HG03457 (cell line): ENCODE measurements at regions not wholly inside any gene's neighbourhood (a gene's known extent, or its start where the extent isn't known, plus 50 kb on each side); places are given as distances from the start of the nearest gene placed in this dataset.
A peak's percentile ranks its signal among the peaks of the same experiment; 100 is the strongest.

Experiments used
- ATAC-seq: cut with Tn5 transposase; IDR thresholded peaks from one replicate; pipeline ENCODE4 v1.9.1; 2021; ENCODE audit warnings: moderate number of reproducible peaks; ENCODE audit not compliant: unreplicated experiment

DNA sequence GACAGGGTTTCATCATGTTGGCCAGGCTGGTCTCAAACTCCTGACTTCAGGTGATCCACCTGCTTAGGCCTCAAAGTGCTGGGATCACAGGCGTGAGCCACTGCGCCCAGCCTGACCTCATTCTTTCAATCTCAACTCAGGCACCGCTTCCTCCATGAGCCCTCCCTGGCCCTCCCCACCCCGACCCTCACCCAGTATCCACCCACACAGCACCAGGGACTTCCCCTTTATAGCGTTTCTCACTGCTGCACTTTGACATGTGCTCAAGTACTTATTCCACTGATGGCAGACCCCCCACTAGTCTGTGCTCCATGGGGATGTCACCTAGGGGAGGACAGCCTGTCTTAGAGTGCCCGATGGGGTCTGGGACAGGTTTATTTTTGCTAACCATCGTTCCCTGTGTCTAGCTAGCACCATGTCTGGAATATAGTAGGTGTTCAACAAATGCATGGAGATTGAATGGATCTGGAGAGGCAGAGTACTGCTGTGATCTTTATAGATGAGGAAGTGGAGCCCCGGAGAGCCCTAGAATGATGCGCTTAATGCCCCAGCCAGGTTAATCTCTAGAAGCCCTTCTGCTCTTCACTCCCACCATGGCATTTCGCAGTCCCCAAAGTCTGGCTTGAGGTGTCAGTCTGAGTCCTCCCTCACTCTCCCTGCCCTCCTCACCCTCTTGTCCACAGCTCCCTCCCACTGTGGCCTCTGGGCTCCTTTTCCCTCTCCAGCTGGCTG lies 258.8 kb downstream of the RPS24 start:
- ATAC-seq: no peak

DNA sequence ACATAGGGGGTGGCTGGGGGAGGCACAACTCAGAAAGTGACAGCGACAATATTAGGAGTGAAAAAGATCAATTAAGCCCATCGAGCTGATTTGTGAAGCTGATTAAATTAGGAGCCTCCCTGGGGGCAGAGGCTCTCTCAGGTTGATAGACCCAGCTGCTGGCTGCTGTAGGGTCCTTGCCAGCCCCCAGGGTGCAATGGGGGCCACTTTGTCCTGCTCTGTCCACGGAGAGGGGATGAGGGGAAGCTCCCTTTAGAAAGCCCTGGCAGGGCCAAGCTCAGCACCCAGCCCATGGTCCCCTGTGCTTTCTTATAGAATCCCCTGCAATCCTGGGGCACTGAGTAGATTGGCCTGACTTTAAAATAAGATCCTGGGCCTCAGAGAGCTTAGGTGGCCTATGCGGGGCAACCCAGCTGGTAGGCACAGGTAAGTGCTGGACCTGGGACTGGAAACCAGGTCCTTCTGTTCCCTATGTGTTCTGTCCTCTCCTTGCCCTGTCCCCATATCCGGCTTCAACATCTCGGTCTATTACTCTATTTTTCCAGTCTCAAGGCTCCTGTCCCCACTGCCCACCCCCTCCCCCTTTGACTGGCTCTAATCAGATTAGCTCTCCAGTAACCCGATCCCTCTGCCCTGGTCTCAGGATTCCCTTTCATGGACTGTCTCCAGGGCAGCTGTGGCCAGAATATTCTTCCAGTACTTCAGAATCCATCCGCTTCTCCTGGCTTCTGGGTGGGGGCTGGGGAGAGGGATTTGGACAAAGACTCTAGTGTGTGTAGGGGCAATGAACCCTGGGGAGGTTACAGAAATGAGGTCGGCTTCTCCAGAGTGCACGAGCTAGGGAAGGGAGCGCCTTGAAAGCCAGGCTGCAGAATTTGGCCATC lies 259.6 kb downstream of the RPS24 start:
- ATAC-seq: no peak

DNA sequence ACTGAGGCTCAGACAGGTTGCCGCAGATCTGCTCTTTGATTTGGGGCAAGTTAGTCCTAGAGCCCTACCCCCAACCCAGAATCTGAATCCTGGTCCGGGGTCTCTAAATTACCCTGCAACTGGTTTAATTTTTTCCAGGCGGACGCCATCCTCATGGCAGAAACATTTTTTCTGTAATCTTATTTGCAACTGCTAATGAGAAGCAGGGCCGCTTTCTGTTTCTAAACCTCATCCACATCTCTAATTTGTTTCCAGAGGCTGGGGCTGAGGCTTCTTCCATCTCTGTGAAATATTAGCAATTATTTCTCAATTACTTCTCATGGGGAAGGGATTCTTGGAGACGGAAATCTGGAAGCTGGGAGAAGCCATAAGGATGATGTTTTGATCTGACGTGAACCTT lies 261.6 kb downstream of the RPS24 start:
- ATAC-seq: no peak

DNA sequence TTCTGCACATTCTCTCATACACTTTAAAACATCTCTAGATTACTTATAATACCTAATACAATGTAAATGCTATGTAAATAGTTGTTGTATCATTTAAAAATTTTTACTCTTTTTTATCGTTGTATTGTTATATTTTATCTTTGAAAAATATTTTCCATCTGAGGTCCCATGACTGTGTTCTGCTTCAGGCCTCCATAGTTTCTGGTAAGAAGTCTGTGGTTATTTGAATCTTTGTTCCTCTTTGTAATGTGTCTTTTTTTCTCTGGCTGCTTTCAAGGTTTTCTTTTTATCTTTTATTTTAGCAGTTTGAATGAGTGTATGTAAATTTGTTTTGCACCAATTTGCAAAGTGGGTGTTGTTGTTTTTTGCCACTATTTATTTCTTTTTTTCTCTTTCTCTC lies 263.1 kb downstream of the RPS24 start:
- ATAC-seq: no peak

DNA sequence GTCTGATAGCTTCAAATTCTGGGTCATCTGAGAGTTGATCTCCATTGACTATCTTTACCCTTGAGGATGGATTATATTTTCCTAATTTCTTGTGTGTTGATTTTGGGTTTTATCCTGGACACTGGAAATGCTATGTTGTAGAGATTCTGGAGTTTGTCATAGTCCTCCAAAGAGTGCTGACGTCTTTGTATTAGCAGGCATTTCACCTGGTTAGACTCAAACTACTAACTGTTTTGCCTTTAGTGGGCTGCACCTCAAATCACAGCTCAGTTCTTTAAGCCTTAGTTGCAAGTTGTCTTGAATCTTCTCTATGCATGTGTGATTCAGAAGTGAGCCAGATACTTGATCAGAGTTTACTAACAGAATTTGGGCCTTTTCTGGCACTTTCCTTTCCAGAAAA lies 264.3 kb downstream of the RPS24 start:
- ATAC-seq: no peak

DNA sequence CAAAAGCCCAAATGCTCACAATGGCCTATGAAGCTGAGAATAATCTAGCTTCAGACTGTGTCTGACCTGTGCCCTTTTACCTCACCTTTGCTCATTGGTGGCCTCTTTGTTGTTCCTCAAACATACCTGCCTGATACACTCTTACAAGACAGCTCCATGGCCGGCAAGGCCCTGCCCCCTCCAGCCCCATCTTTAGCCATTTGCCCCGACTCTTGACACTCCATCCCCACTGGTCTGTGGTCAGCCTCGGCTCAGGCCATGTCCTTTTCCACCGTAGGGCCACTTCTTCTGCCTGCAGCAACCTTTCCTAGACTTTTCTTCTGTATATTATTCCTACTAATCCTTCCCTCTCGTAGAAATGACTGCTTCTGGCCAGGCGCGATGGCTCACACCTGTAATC lies 265.2 kb downstream of the RPS24 start:
- ATAC-seq: no peak

DNA sequence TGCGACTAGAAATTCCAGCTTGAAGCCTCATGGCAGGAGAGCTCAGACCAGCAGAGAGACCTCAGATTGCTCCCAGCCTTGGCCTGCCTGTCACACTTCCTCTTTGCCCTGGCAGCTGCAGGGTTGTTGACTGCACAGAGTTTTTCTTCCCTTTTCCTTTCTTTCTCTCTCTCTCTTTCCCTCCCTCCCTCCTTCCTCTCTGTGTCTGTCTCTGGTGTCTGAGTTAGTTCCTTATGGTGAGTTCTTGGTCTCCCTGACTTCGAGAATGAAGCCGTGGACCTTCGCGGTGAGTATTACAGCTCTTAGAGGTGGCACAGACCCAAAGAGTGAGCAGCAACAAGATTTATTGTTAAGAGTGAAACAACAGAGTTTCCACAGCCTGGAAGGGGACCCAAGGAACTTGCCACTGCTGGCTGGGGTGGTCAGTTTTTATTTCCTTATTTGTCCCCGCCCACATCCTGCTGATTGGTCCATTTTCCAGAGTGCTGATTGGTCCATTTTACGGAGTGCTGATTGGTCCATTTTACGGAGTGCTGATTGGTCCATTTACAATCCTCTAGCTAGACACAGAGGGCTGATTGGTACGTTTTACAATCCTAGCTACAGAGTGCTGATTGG lies 266.3 kb downstream of the RPS24 start:
- no peak for ATAC-seq

DNA sequence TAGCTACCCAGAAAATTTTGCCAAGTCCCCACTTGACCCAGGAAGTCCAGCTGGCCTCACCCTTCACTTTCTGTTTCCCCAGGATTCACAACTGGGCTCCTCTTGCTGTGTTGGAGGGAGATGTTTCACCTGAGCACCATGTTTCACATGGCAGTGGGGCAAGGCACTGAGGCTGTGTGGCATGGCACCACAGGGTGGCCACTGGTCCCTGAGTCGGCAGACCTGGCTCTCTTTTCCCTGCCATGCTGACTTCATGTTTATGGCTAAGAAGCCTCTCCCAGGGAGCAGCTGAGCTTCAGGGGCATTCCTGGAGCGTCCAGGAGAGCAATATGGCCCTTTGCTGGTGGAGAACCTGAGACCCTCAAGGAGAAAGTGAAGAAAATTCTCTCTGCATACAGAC lies 266.9 kb downstream of the RPS24 start:
- no peak for ATAC-seq

DNA sequence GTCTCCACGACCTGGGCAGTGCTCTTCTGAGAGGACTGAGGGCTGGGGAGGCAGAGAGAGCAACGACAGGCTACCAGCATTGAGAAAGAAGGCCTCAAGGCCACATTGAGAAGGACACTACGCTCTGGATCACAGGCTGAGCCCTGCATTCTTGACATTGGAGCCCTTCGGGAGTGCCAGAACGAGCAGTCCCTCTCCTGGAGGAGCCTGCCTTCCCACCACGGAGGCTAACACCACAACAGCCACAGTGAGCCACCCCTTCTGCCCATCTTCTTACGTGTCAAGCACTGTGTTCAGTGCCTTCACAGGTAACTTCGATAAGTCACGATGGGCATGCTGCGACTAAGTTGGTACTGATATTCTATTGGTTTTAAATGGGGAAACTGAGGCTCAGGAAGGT lies 267.8 kb downstream of the RPS24 start:
- no peak for ATAC-seq

DNA sequence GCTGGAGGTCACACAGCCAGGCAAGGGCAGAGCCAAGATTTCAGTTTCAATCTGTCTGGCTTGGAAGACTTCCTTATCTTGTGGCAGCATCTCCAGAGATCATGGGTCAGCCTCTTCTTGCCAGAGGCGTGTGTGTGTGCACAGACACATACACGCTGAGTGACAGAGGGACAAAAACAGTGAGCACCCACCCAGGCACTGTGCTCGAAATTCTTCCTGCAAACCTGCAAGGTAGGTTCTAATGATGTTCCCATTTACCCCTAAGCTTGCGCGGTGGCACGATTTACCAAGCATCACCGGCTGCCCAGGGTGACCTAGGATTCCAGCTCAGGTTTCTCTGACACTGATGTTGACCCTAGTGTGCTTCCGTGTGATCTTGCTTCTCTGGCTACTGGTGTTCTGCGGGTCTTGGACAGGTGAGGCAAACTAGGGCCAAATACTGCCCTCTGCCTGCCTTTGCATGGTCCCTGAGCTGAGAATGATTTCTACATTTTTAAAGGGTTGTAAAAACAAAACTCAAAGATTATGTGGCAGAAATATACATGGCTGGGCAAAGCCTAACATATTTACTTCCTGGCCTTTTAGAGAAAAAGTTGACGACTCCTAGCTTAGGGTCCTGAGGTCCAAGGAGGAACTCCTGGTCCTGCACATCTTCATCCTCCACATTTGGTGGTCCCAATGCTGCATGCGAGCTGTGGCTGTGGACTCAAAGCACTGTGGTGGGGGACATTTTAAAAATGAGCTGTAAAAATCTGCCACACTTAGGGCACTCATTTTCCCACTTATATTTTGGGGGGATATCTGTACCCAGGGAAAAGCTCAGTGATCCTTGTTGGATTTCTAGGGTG lies 268.5 kb downstream of the RPS24 start:
- ATAC-seq: no peak

DNA sequence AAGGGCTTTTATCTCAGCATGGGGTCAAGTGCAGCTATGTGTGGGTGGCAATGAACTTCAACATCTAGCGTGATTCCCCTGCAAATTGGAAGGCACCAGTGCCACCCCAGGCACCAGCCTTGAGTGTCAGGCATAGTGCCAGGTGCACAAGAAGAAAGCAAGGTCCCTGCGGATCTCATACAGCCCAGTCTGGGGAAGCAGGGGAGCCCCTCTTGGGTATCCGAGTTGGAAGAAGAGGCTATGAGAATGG lies 269.0 kb downstream of the RPS24 start:
- no peak for ATAC-seq

DNA sequence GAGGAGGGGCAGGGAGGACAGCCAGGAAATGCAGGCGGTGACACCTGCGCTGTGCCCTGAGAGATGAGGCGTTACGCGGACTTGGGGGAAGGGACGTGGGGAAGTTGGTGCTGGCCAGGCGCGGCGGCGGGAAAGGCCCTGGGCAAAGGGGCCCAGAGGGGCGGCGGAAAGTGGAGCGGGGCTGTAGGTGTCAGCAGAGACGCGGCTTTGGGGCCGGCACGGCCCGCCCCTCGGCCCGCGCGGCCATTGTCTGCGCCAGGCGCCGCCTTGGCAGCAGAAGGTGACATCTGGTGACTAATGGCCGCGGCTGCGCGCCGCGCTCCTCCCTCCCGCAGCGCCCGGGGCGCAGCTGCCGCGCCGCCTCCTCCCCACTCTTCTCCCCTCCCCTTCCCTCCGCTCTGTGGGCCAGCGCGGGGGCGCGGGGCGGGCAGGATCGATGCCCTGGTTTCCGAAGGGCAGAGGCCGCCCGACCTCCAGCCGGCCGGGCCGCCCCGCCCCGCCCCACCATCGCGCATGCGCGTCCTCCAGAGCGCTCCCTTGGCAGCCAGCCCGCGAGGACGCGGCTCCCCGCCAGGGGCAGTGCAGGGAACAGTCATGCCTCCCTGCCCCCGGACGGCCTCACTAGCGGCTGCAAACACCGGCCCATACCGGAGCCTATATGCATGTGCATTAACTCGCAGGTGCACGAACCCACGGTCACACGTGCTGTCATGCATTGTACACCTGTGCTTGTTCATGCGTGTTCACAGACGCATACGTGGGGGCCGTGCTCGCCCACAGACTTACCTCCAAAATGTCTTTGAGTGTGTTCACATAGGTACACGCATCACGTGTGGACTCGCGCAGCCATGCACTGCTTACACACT lies 269.6 kb downstream of the RPS24 start:
- peak; percentile 84 for ATAC-seq

DNA sequence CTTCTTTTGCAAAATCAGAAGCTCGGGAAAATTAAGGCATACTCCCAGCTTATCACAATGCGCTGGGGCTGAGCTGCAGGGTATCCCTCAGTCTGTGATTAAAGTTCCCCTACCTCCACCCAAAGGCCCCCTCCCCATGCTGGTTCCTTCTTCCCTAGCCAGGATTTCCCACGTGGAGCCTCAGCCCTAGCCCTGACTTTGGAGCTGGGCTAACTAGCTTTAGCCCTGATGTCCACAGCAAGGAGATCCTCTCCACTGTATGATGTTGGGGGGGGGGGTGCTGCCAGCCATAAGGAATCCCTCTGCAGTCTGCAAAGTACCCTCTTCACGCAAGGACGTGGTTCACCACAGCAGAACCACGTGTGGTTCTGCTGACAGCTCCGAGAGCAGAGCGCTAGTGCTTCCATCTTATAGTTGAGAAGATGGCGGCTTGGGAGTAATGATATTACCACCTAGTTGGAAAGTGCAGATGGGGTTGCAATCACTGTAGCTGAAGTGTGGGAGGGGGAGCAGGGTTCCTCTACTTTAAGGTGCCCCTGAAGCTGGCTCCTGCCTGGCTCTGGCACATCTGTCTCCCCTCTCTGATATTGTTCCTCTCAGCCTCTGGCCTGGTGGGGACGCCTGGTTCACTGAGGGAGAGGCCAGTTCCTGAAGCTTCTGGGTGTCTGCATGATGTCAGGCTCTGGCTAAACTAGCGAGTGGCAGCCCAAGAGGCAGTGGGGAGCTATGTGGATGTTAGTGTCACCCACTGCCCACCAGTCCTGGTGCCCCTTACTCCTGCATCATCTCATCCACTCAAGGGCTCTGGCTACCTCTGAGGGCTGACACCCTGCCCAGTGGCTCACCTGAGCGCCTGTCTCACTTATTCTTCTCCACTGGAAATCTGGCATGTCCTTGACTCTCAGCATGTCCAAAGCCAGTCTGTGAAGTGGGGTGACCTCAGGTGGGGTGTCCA lies 270.7 kb downstream of the RPS24 start:
- no peak for ATAC-seq

DNA sequence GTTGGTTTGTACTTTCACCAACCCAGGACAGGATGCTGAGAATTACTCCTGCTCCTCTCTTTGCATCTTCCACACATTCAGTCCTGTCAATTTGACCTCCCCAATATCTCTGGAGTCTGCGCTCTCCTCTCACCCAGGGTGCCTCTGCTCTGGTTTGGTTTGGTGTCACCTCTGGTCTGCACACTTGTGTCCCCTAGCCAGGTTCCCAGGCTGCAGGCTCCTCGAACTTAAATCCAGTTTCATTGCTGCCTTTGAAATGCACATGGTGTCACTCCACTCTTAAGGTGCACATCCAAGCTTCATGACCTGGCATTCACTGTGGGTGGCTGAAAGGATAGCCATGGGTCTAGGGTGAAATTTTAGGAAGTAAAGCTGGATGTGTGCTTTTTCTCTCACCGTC lies 271.6 kb downstream of the RPS24 start:
- no peak for ATAC-seq

DNA sequence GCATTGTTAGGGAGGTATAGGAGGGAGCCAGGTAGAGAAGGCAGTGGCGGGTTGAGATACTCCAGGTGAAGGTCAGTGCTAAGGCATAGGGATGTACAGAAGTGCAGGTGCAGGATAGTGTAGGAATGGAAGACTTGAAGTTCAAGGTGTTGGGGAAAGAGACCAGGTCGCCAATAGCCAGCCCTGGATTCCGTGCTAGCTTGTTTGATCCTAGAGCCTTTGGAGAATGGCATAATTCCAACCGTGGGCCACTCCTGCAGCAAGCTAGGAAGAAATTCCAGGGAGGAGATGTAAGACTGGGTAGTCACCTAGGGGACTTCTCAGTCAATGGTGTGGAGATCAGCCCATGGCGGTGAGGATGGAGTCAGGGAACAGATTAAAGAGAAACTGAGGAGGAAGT lies 272.7 kb downstream of the RPS24 start:
- ATAC-seq: no peak

DNA sequence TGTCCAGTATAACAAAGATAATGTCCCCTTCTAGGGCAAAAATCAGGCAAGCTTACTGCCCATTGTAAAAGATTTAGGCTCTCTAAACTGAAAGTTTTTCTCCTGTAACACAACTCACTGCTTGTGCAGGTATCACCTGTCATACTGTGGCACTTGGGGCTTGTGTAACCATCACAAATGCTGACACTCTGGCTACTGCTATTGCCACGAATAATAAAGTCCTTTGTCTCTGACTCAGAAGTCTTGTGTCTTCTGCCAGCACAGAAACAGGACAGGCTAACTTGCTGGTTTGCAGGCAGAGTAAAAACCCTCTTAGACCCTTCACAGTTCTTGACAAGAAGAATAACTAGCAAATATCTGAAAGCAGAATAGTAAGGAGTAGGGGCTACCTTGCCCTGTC lies 273.9 kb downstream of the RPS24 start:
- no peak for ATAC-seq

DNA sequence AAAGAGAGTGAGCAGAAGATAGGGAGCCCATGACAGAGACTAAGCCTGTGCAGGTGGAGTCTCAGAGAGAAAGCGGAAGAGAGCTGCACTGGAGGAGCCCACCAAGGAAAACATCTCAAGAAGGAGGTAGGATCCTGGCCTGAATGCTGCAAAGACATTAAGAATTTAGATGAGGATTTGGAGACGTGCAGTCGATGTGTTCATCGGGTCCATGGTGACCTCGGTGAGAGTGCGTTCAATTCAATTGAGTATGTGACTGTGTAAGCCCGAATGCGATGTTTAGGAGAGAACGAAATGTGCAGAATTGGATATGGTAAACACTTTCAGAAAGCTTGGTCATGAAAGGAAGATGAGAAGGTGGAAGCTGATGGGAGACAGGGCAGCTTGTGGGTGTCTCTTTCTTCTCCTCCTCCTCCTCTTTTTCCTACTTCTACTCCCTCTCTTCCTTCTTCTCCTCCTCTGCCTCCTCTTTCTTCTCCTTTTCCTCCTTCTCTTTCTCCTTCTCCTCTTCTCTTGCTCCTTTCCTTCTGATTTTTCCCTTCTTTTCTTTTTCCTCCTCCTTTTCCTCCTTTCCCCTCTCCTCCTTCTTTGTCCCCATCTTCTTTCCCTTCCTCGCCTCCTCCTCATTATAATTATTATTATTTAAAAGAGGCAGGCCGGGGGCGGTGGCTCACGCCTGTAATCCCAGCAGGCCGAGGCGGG lies 276.0 kb downstream of the RPS24 start:
- no peak for ATAC-seq

DNA sequence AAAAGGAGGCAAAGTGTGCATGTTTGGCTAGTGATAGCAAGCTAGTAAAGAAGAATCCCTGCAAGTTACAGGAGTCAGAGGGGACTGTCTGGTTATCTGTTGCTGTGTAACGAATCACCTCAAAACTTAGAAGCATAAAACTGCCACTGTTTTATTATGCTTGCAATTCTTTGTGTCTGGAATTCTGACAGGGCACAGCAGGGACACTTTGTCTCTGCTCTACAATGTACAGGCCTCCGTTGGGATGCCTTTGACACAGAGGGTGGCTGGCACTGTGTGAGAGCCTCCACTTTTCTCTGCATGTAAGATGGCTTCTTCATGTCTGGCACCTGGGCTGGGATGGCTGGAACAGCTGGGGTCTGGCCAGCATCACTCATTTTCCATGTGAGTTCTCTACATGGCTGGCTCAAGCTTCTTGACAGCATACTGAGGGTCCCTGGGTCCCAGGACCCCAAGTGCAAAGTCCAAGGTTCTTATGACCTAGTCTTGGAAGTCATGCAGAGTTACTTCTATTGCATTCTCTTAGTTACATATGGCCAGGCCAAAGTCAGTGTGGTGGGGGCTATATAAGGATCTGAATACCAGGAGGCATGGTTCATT lies 276.9 kb downstream of the RPS24 start:
- no peak for ATAC-seq
